Peyer's patch (tissue), 4 donors: ENCODE measurements at regions not wholly inside any gene's neighbourhood (a gene's known extent, or its start where the extent isn't known, plus 50 kb on each side); places are given as distances from the start of the nearest gene placed in this dataset.

Experiments used
- DNase-seq, 3 donors: peaks; one replicate each; pipeline ENCODE4 v3.0.0-alpha.2; 2017 to 2019
- H3K27ac ChIP-seq, 4 donors: fragments of 200-600 bp; sonication (generic); one replicate each; pipeline ENCODE4 v1.5.1; 2016 to 2019
- H3K27me3 ChIP-seq, 2 donors: fragments of 200-600 bp; sonication (generic); one replicate each; pipeline ENCODE4 v1.5.1; 2019
- H3K36me3 ChIP-seq, 3 donors: fragments of 200-600 bp; sonication (generic); one replicate each; pipeline ENCODE4 v1.5.1; 2016 to 2019
- H3K4me1 ChIP-seq, 4 donors: fragments of 200-600 bp; sonication (generic); one replicate each; pipeline ENCODE4 v1.5.1; 2016 to 2019
- H3K4me3 ChIP-seq, 4 donors: fragments of 200-600 bp; sonication (generic); 1 replicate in 3 of 4; 2 replicates in 1 of 4; pipeline ENCODE4 v1.5.1; 2016 to 2019; ENCODE audit warnings: mild to moderate bottlenecking in 1 of 4
- H3K9me3 ChIP-seq, 4 donors: fragments of 200-600 bp; sonication (generic); one replicate each; pipeline ENCODE4 v1.5.1; 2016 to 2019; ENCODE audit warnings: mild to moderate bottlenecking in 1 of 4
- POLR2A ChIP-seq, 2 donors: fragments of 450-650 bp; IDR thresholded peaks; one replicate each; pipeline ENCODE4 v1.5.1; 2017; ENCODE audit warnings: antibody characterized with exemption in 2 of 2, mild to moderate bottlenecking in 2 of 2, moderate library complexity in 2 of 2
- TF ChIP-seq, protein P1 (sequence below), 6 experiments: fragments of 450-650 bp in 4 of 6; fragments of 200-600 bp in 2 of 6; sonication (generic) in 1 of 6; IDR thresholded peaks; one replicate each; pipeline ENCODE4 v1.5.1; 2017 to 2019; ENCODE audit warnings: antibody characterized with exemption in 6 of 6, mild to moderate bottlenecking in 3 of 6, moderate library complexity in 1 of 6

GRCh38 chr5:145243016-145243415 lies 592.1 kb downstream of the PRELID2 start:
- H3K27me3 ChIP-seq = no peaks in the 10 kb centered on the region
- H3K27ac ChIP-seq = no peak overlapping the region
- no peaks in the 10 kb centered on the region for H3K36me3 ChIP-seq
- no peaks in the 10 kb centered on the region for H3K4me1 ChIP-seq
- H3K9me3 ChIP-seq = no peaks in the 10 kb centered on the region
- TF ChIP-seq, protein P1, sequence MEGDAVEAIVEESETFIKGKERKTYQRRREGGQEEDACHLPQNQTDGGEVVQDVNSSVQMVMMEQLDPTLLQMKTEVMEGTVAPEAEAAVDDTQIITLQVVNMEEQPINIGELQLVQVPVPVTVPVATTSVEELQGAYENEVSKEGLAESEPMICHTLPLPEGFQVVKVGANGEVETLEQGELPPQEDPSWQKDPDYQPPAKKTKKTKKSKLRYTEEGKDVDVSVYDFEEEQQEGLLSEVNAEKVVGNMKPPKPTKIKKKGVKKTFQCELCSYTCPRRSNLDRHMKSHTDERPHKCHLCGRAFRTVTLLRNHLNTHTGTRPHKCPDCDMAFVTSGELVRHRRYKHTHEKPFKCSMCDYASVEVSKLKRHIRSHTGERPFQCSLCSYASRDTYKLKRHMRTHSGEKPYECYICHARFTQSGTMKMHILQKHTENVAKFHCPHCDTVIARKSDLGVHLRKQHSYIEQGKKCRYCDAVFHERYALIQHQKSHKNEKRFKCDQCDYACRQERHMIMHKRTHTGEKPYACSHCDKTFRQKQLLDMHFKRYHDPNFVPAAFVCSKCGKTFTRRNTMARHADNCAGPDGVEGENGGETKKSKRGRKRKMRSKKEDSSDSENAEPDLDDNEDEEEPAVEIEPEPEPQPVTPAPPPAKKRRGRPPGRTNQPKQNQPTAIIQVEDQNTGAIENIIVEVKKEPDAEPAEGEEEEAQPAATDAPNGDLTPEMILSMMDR (IDR thresholded peaks at IDR 0.05) = no peak
- no peak for DNase-seq
- H3K4me3 ChIP-seq = no peak overlapping the region

GRCh38 chr5:145242551-145242950 lies 592.6 kb downstream of the PRELID2 start:
- TF ChIP-seq, protein P1 (IDR thresholded peaks at IDR 0.05) = no peak
- no peak for TF ChIP-seq POLR2A (IDR thresholded peaks at IDR 0.05)
- Histone ChIP-seq H3K9me3 (no peaks in the 10 kb centered on the region), H3K36me3 (no peaks in the 10 kb centered on the region), H3K4me3 (no peak overlapping the region), H3K27me3 (no peaks in the 10 kb centered on the region), H3K27ac (no peak overlapping the region), H3K4me1 (no peaks in the 10 kb centered on the region)
- DNase-seq = no peak

DNA sequence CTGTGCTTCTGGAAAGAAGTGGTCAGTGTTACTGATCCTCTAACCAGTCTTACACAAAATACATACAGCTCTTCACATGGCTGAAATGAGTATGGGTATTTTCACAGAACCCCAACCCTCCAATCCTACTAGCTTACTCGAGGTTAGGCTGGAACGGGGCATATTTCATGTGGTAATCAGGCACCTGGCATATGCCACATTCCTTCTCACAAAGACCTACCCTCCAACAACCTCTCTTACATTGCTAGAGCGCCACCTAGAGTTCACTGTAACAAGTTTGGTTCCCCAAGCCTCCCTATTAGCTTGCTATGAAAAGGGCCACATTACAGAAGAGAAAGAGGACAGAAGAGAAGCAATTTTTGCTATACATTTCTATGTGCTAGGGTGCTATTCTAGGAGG lies 597.3 kb downstream of the PRELID2 start:
- H3K27ac ChIP-seq = no peak overlapping the region
- no peaks in the 10 kb centered on the region for H3K27me3 ChIP-seq
- H3K36me3 ChIP-seq = no peaks in the 10 kb centered on the region
- TF ChIP-seq, protein P1 (IDR thresholded peaks at IDR 0.05) = peak in 4 of 6 experiments; percentile 14 to 68 (median 62)
- no peak for TF ChIP-seq POLR2A (IDR thresholded peaks at IDR 0.05)
- H3K4me1 ChIP-seq = no peaks in the 10 kb centered on the region
- H3K9me3 ChIP-seq = no peaks in the 10 kb centered on the region
- peak in 1 of 3 donors; percentile 58 for DNase-seq
- H3K4me3 ChIP-seq = no peak overlapping the region

DNA sequence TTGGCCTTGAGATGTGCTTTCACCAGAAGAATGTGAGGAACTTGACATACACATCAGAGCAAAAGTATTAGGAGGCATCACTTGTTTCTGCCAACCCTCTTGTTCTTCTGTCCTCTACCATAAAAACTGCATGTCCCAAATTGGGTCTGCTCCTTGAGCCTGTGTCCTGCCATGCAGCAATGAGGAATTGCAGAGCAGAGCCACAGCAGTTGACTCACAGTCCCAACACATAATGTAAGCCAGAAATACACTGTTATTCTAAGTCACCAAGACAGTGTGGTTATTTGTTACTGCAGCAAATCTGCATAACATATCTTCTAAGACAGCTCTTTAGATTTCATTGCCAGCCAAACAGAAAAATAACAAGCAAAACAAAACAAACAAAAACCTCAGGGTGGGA lies 598.2 kb downstream of the PRELID2 start:
- TF ChIP-seq POLR2A (IDR thresholded peaks at IDR 0.05) = no peak
- TF ChIP-seq, protein P1 (IDR thresholded peaks at IDR 0.05) = no peak

DNA sequence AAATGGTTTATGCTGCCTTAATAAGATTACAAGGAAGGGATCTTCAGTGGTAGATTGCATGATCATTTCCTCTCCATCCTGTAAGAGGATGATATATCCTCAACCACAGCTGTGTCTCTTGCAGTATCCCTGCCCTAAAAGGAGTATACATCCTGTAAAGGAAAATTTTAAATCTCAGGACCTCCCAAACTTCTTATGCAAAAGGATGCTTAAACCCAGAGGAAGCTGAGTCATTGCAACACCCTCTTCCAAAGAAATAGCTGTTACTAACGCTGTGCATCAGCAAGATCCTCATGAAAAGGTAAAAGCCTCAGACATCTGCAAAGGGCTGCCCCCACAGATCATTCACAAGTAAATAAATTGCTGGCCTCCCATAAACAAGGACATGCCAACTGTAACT lies 599.0 kb downstream of the PRELID2 start:
- no peaks in the 10 kb centered on the region for H3K4me1 ChIP-seq
- no peak for DNase-seq
- no peaks in the 10 kb centered on the region for H3K36me3 ChIP-seq
- H3K27me3 ChIP-seq = no peaks in the 10 kb centered on the region
- TF ChIP-seq, protein P1 (IDR thresholded peaks at IDR 0.05) = no peak
- no peak for TF ChIP-seq POLR2A (IDR thresholded peaks at IDR 0.05)
- no peak overlapping the region for H3K4me3 ChIP-seq
- H3K9me3 ChIP-seq = no peaks in the 10 kb centered on the region
- no peak overlapping the region for H3K27ac ChIP-seq

More for the DNA sequence above, 598.2 kb downstream of the PRELID2 start:
- DNase-seq = no peak
- Histone ChIP-seq H3K36me3 (no peaks in the 10 kb centered on the region), H3K9me3 (no peaks in the 10 kb centered on the region), H3K4me3 (no peak overlapping the region), H3K27ac (no peak overlapping the region), H3K27me3 (no peaks in the 10 kb centered on the region), H3K4me1 (no peaks in the 10 kb centered on the region)

DNA sequence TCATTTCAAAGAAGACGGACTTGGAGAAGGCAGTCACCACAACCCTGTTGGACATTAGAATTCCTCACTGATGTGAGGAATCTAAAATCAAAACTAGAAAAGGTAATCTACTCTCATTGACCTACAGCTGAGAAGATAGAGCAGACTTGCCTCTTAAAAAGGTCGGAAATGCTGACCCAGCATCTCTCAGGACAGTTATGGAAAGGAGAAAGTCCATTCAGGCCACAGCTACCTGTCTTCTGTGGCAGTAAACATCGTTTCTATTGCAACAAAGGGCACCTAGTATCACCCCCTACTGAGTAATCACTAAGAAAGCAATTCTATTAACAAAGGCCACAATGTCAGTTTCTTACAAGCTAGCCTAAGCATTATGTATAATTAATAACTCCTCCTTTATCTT lies 601.7 kb downstream of the PRELID2 start:
- TF ChIP-seq POLR2A (IDR thresholded peaks at IDR 0.05) = no peak
- TF ChIP-seq, protein P1 (IDR thresholded peaks at IDR 0.05) = no peak
- Histone ChIP-seq H3K4me1 (no peaks in the 10 kb centered on the region), H3K4me3 (no peak overlapping the region), H3K27me3 (no peaks in the 10 kb centered on the region), H3K9me3 (peaks cover 0 to 5% (median 0%) of the 10 kb centered on the region in 4 donors), H3K36me3 (no peaks in the 10 kb centered on the region), H3K27ac (no peak overlapping the region)
- no peak for DNase-seq
